UCSD-AML1 (cell line): ENCODE measurements at regions not wholly inside any gene's neighbourhood (a gene's known extent, or its start where the extent isn't known, plus 50 kb on each side); places are given as distances from the start of the nearest gene placed in this dataset.

ENCODE experiments used
- DNase-seq: peaks from one replicate; lab custom pipeline; 2025; ENCODE audit not compliant: unreplicated experiment; lab: John Stamatoyannopoulos, UW

DNA sequence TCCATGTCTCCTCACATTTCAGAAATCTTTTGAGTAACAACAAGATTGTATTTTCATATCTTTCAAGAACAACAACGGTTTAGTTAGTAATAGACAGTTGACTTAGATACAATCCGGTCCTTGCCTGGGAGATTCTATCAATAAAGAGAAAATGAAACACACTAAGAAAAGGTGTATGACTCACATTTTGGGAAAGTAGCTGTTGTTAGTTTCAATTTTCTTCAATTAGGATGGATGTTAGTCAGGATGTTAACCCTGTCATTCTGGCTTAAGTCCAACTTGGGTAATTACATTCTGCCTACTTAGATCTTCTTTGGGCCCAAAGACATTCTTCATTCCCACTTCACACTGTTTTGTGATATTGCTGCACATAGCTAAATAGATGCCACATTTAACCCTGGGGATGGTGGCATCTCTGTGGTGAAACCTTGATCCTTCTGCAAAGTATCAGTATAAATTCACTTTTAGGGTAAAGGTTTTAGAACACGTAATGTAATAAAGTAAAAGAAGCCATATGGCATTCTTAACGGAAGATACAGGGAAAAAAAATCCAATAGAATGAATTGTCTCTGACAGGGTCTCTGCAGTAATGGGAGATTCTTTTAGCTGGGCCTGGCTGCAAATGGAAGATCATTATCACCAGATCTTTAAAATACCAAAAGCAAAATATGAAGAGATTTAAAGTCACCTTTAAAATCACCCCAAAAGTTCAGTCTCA, 365.5 kb downstream of the FIGN start:
- DNase-seq = no peak

DNA sequence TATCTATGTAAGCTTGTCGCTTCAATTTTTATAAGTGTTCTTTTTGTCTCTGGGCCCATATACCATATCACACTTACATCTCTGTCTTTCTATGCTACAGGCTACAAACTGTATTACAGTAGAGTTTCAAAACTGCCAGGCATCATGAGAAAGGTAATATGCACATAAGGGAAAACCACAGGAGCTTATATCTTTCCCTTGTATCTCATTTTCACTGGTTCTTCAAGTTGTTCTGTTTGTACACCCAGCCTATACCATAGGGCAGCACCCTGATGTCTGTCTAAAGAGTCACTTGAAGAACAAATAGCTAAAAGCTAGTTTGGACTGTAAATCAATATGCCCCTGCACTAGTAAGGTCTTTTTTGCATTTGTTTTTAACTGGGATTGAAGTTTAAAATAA, 366.7 kb downstream of the FIGN start:
- DNase-seq = no peak

DNA sequence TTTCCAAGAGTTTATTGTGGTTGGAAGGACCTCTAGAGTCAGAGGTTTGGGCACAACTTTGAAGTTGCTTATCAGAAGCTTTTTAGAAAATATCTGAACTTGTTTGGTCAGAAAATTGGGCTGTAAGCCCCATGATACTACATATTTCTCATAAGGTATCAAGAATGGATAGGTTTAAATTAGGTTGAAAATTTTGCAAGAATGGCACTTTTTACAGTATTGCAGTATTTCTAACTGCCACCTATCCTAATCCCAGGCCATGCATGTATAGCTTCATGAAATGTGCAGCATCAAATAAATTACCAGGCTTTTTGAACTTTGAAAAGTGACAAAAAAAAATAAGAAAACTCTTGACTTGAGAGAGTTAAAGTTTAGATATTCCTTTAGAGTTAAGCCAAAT, 367.2 kb downstream of the FIGN start:
- no peak for DNase-seq

DNA sequence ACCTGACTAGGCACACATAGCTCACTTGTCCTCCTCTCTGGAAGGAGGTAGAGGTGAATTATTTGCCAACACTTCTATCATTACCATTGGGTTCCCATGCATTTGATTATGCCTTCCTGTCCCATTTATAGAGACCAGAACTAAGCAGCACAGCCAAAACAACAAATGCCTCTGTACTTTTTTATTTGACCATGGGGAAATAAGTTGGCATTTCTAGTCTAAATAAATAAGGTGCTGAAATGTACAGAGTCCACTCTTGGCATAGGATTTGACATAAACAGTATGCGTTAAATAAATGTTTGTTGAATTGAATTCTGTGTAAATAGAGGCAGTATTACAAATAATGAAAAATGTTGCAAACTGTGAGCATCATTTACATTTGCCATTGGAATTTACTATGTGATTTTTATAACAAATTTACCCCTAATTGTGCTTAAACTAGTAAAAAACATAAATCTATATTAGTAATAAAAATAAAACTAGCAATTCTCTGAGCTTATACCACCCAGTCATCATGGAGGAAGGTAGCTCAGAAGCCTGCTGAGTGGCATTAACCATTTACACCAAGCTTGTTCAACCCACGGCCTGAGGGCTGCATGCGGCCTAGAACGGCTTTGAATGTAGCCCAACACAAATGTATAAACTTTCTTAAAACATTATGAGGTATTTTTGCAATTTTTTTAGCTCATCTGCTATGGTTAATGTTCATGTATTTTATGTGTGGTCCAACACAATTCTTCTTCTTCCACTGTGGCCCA, 367.8 kb downstream of the FIGN start:
- DNase-seq = no peak

DNA sequence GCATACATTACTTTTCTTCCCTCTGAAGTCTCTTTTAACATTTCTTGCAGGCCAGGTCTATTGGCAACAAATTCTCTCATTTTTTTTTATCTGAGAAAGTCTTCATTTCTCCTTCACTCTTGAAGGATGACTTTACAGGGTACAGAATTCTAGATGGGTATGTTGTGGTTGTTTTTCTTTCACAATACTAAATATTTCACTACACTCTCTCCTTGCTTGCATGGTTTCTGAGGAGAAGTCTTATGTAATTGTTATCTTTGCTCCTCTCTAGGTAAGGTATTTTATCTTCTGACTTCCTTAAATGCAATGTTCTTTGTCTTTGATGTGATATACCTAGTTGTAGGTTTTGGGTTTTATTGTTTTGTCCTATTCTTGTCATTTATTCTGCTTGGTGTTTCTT, 371.1 kb downstream of the FIGN start:
- DNase-seq = no peak

DNA sequence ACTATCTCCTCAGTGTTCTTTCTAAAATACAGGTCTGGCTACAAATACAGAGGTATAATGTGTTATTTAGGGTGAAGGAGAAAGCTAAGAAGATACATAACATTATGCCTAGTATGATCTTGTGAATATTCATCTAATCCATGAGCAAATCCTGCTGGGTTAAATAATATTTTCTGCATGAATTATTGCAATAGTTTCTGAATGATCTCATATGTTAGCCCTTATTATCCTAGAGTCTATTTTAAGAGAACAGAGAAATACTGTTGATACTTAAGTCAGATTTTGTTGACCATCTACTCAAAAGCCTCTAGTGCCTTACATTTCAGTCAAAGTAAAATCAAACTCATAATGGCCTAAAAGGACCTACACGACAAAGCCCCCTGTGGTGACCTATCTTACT, 382.3 kb downstream of the FIGN start:
- no peak for DNase-seq

DNA sequence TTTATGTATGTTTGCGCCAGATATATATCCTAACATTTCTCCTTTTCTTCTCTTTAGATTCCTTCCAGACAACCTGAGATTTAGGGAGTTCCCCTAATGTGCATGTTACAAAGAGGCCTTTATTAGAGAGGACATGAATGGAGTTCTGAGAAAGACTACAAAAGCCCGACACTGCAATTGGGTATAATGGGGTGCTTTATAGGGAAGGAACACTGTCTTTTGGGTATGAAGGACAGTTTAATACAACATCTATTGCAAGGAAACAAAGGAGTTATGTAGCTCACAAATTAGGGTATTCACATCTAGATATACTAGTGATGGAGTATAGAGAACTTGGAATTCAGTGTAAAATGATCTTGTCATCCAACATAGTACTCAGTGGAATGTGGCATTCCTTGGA, 383.8 kb downstream of the FIGN start:
- DNase-seq = no peak

DNA sequence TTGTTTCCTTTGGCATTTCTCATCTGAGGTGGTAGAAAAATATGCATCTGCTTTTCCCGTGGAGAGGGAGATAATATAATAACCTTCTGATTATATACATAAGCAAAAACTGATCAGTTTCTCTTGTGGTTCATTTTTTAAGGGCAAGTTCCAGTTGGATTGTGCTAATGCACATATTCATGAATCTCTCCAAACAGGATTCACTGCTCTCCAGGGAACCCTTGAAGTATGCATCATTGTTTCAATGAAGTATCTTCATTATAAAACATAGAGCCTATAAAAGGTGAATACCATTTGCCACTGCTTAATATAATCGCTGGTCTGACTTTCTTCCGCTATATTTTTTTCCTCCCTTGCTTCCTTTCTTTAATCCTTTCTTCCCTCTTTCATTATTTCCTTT, 384.7 kb downstream of the FIGN start:
- DNase-seq = no peak

DNA sequence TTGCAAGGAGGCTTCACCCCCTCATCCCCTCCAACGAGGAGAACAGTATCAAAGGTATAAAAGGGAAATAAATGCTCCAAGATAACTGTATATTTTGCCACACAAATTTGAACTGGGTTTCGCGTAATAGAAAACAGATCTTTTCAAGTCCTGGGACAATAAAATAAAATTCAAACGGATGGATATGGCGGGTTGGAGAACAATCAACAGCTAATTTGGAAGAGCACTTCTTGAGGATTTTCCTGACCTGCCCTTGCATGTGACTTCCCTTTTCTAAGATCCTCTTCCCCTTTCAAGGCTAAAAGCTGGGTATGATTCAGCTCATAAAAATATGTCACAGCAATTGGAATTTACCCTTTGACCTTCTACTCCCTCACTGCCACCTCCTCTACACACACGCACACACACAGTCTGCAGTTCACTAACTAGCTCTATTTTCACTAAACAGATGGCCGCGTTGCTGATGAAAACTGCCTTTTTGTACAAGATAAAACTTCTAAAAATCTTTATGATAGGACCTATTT, 386.9 kb downstream of the FIGN start:
- no peak for DNase-seq

DNA sequence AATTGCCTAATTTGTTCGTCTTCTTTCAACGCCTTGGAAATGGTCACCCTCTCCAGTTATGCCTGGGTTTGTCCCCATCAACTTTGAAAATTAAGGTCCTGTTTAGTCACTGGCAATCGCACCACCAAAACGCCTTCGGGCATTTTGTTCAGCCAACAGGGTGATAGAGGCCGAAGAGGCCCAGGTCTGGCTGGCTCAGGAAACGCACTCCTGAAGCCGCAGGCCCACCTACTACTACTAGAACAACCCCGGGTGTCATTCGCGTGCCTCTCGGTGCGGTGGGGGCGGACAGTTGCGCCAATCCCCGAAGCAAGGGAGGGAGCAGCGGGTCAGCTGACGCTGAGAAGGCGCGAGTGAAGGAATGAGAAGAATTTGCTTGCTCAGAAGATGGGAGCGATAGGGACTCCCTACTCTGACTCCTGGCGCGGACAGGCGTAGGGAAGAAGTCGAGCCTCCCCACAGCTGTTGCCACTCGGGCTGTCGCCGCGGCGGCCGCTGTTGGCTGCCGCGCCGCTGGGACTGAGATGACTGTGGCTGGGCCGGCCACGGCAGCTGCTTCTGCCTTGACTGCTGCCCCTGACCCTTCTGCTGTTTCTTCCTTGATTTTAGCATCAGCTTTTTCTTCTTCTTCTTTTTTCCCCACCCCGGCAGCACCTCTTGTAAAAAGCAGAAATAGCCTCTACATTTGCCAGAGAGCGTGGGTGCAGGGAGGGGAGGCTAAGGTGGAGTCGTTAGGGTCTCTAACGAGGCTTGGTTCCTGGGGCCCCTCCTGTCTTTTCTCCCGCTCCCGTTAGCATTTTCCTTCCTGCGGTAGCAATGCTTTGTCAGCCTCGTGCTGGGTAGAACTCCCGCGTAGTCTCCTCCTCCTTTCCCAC, 387.6 kb downstream of the FIGN start:
- DNase-seq = peak; percentile 3

DNA sequence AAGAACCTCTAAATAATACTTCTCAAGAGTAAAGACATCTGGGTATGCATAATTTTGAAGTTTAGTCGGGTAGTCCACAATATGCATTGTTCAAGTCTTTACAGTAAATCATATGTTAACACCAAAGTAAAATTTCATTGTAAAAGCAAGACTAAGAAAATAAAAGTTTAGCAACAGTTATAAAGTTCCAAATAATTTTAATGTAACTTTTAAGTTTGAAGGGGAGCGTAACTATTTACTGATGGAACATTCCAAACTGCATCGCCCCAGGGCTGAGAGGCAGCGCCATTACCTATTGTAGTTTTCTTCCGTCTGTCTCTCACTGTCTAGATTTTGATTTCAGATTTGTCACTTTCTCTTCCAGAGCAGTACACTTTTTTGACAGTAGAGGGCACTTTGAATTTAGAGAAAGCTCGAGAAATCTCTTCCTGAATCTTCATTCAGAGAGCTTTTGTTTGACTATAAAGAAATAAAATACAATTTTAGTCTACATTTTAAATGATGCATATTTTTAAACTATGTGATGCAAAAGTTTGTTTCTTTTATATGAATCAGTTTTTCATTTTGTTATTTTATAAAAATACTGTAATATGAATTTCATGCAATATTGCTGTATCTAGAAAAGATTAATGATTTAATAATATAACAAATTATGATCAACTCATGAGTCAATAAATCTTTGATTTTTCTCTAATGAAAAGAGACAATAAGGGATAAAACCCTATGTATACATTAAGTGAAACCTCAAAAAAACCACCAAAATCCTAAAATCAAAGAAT, 389.8 kb downstream of the FIGN start:
- DNase-seq = no peak

DNA sequence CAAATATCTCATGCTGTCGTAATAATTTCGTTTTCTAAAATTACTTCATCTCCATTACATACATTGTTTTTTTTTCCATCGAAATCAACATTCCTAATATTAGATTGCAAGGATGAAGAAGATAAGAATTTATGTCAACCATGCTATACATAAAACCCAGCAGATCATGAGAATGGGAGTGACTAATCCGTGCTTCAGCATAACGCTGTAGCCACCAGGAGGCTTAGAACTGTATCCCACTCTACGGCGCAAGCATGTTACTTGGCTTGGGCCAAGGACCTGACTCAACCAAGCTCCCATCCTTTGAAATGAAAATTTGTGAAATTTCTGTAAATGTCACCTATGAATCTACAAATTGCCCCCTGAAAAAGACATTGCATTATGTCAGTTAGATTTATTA, 392.5 kb downstream of the FIGN start:
- no peak for DNase-seq

DNA sequence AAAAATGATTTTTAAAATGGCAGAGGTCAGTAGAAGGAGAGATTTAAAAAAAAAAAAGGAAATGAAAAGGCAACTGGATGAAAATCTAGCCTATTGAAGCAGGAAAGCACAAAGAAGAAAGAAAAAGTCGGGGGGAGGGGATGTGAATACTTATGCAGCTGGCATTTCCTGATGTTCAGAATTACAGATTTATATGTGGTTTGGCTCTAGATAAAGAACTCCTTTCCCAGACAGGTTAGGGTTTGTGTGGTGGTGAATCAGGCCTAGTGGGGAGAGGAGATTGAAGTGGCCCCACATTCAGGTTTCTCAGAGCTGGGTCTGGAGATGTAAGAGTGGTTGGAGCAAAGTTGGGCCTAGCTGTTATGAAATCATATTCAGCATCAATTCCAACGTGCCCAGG, 394.4 kb downstream of the FIGN start:
- DNase-seq = no peak

DNA sequence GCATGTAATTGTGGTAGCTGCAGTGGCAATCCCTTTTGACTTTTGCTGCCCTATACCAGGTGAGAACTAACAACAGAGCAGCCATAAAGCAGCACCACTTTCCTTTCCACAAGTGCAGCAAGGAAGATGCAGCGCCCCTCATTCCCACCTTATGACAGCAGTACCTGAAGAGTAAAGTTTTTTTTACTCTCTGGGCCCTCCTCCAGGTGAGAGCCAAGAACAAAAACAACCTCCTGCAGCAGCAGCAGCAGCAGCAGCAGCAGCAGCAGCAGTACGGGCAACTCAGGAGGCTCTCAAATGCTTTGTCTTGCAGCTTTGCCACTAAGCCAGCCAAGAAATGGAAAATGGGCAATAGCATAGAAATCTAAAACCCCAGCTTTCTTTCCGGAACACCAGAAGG, 397.5 kb downstream of the FIGN start:
- DNase-seq = no peak

DNA sequence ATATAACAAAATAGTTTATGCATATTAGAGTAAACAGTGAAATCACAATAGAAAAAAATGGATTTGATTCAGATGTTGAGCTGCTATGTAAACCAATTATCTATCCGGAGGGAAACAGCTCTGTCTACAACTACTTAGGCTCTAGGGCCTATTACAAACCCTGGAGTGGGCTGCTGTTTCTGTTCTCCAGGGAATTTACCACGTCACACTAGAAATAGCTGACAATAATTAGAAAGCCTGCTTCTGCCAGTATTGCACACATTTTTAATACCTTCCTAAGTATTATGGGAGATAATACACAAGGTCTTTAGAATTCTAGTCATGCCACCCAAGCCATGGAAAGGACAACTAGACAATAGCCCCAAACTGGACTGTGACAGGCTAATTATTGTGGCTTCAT, 411.1 kb downstream of the FIGN start:
- DNase-seq = no peak

DNA sequence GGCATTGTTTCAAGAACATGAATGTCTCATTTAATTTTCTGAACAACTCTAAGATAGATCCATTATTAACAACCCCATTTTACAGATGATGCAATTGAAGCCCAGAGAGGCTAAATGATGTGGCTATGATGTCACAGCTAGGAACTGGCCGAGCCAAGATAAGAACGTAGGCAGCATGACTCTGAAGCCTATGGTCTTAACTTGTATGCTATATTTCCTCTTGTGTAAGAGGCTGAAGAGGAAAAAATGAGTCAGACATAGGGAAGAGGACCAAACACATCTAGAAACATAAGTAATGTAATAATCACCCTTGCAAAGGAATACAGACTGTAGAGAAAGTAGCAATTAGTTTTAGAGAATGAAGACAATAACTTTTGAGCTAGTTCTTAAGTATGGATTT, 416.8 kb downstream of the FIGN start:
- no peak for DNase-seq

DNA sequence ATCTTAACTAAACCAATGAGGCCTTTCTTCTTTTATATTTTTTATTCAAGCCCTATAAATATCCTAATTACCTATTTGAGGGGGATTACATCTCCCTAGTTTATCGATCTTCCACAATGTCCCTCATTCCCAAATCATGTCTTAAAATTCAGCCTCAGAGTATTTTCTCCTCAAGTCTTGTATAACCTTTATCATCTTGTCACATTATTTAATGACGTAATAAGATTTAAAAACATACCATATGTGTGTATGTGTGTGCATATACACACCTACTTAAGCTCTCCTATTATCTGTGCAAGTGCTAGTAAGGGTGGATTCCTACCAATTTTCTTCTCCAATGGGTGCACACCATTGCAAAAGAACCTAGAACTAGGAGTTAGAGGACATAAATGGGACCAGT, 421.1 kb downstream of the FIGN start:
- DNase-seq = no peak

DNA sequence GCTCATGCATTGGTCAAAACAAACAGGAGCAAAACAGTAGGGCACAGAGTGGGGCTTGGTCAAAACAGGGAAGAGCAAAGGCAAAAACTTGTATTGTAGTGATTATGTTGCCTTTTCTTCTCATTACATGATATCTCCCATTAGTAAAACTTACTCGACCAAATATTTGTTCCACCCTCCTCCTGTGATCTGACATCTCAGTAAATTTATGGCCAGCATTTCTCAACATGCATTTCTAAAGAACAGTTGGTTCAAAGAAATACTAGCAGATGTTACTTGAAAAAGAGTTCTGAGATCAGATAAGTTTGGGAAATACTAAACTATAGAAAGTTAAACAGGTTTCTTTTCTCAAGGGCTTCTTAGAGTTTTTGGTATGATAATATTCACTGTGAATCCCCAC, 423.1 kb downstream of the FIGN start:
- DNase-seq = no peak

DNA sequence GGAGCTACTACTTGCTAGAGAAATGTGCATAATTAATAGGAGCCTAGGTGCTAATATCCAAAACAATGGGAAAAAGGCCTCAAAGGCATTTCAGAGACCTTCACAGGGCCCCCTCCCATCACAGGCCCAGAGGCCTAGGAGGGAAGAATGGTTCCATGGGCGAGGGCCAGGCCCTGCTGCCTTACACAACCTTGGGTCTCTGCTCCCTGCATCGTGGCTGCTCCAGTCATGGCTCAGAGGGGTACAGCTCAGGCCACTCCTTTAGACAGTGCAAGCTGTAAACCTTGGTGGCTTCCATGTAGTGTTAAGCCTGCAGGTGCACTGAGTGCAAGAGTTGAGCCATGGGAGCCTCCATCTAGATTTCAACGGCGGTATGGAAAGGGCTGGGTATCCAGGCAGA, 429.2 kb downstream of the FIGN start:
- DNase-seq = no peak

DNA sequence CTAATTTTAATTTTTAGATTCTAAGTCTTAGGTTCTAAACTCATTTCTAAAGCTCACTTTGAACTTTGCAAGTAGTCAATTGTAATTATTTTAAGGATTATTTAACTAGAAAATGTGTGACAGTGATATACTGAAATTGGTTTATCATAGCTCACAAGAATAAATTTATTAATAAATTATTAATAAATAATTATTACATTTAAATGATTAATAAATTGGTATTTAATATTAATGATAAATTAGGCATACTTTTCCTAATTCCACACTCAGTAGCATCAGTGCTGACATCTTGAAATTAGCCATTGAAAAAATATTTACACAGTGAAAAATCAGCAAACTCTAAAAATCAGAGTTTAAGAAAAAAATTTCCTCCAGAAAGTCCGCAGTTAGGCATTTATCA, 433.7 kb downstream of the FIGN start:
- DNase-seq = no peak

DNA sequence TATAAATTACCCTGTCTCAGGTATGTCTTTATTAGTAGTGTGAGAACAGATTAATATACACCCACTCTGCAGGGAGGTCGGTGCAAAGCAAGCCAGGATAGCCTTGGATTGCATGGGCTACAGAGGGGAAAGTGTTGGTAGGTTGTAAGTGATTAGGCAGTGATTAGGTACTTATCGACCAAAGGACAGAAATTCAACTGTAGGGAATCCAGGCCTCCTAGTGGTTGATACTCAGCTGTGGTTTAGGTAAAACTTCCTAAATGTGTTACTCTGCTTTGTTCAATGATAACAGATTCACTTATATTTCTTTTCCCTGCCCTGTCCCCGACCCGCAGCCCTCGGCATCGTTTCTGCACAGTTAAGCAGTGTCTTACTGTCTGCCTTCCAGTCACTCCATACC, 444.0 kb downstream of the FIGN start:
- no peak for DNase-seq
